ENCODE measurements at regions not wholly inside any gene's neighbourhood (a gene's known extent, or its start where the extent isn't known, plus 50 kb on each side); places are given as distances from the start of the nearest gene placed in this dataset.

- ATAC-seq = no peak
- H3K9ac ChIP-seq (ENCODE audit: insufficient read depth in 1 of 2, low read depth in 2 of 2, low read length in 2 of 2) = no peak overlapping the region
- H3K4me1 ChIP-seq (replicated peaks in 1 of 2; ENCODE audit: control insufficient read depth in 2 of 2, insufficient read depth in 2 of 2, low read length in 2 of 2) = no peaks in the 10 kb centered on the region; a peak in 2 of 5 replicates
- no peak overlapping the region for H3K4me3 ChIP-seq
- H2AFZ ChIP-seq (ENCODE audit: low read depth, low read length) = no peak overlapping the region
- no peaks in the 10 kb centered on the region for H3K9me3 ChIP-seq (replicated peaks; ENCODE audit: control insufficient read depth, insufficient read depth, low read depth, low read length)
- in situ Hi-C loops (cut with MboI) = no loop called here
- H3K9me1 ChIP-seq (ENCODE audit: control insufficient read depth, insufficient read depth, low read length) = peaks cover 3% of the 10 kb centered on the region
- intact Hi-C loops (cut with micrococcal nuclease) = loop anchor here (10.0 kb wide), 1 partner anchor 240 kb away; no protein-coding TSS in a partner anchor
- no peak for FAIRE-seq
- H3K27ac ChIP-seq (ENCODE audit: extremely low read depth, low read depth, low read length) = no peak overlapping the region
- H3K36me3 ChIP-seq (ENCODE audit: control insufficient read depth, insufficient read depth, low read length) = no peaks in the 10 kb centered on the region
- no peak overlapping the region for H3K4me2 ChIP-seq (ENCODE audit: insufficient read depth, low read length)
- BruUV-seq (replicated peaks) = no TSS peak
- no peaks in the 10 kb centered on the region; the same call in 1 of the 2 replicates for H4K20me1 ChIP-seq (replicated peaks; ENCODE audit: control insufficient read depth, insufficient read depth, low read length)
- CTCF ChIA-PET (ENCODE audit: low intra/inter-chr PET ratio) = interaction anchor here (0.6 kb wide), 1 partner anchor 185 kb away, joined by 5 read pairs; no protein-coding TSS in a partner anchor
- WGBS (ENCODE audit: insufficient coverage, low coverage, missing lambda C conversion rate) = 3% methylated on average over 3 of the region's 3 CpGs
- DNase-seq (ENCODE audit: extremely low read depth in 1 of 4, low spot score in 3 of 4) = no peak
- peaks cover 0 to 34% of the 10 kb centered on the region in 2 experiments; a peak in 4 of 5 replicates for H3K27me3 ChIP-seq (ENCODE audit: control insufficient read depth in 2 of 2, insufficient read depth in 2 of 2, low read length in 2 of 2)
- H3K79me2 ChIP-seq (ENCODE audit: control insufficient read depth, insufficient read depth, low read length) = no peaks in the 10 kb centered on the region
- POLR2A ChIA-PET = interaction anchor here (0.7 to 1.5 kb wide), 2 partner anchors 10 to 129 kb away, joined by 4 to 9 read pairs; no protein-coding TSS in a partner anchor
- TF ChIP-seq MAFF (IDR thresholded peaks at IDR 0.05; ENCODE audit: low read length) (no peak), ARID2 (IDR thresholded peaks at IDR 0.05) (no peak), ZNF668 (CRISPR knock-in tag; IDR thresholded peaks at IDR 0.05) (no peak), MAFG (tag; conservative IDR thresholded peaks at IDR 0.05) (no peak), ETV1 (tag; conservative IDR thresholded peaks at IDR 0.05; ENCODE audit: low read depth) (no peak), ZNF77 (CRISPR knock-in tag; IDR thresholded peaks at IDR 0.05) (no peak), SMARCC2 (IDR thresholded peaks at IDR 0.05; ENCODE audit: low read depth) (no peak), ZNF584 (CRISPR knock-in tag; IDR thresholded peaks at IDR 0.05; ENCODE audit: low read depth) (no peak), ESRRB (CRISPR knock-in tag; IDR thresholded peaks at IDR 0.05; ENCODE audit: borderline replicate concordance) (no peak), SMARCA4 (IDR thresholded peaks at IDR 0.05) (no peak), PBX2 (CRISPR knock-in tag; IDR thresholded peaks at IDR 0.05; ENCODE audit: low read depth) (no peak), PBX2 (tag; conservative IDR thresholded peaks at IDR 0.05; ENCODE audit: low read depth) (no peak), RHOXF2B (CRISPR knock-in tag; conservative IDR thresholded peaks at IDR 0.05) (no peak), ZKSCAN8 (CRISPR knock-in tag; IDR thresholded peaks at IDR 0.05) (no peak), HINFP (tag; conservative IDR thresholded peaks at IDR 0.05; ENCODE audit: low read depth) (no peak), TGIF2 (CRISPR knock-in tag; IDR thresholded peaks at IDR 0.05) (no peak)
Measured at GRCh38 chr2:128414351-128414750, 95.7 kb upstream of the HS6ST1 start.
